GM19238 (cell line): ENCODE measurements at regions not wholly inside any gene's neighbourhood (a gene's known extent, or its start where the extent isn't known, plus 50 kb on each side); places are given as distances from the start of the nearest gene placed in this dataset.

ENCODE experiments used
- DNase-seq: peaks from one replicate; pipeline ENCODE4 v3.0.0; 2011; ENCODE audit warnings: low spot score; ENCODE audit not compliant: insufficient read length

- DNase-seq, result no peak
These were observed 290.0 kb upstream of the SALL3 start for GRCh38 chr18:78689606-78690005.

GRCh38 chr18:78692105-78692504 lies 287.5 kb upstream of the SALL3 start:
- no peak for DNase-seq

GRCh38 chr18:78693429-78693828 lies 286.2 kb upstream of the SALL3 start:
- no peak for DNase-seq

GRCh38 chr18:78696698-78697435 lies 282.8 kb upstream of the SALL3 start:
- no peak for DNase-seq

- no peak for DNase-seq
These were observed 282.2 kb upstream of the SALL3 start for GRCh38 chr18:78697446-78697845.

- no peak for DNase-seq
These were observed 280.7 kb upstream of the SALL3 start for GRCh38 chr18:78698914-78699313.

- DNase-seq, result no peak
These were observed 280.1 kb upstream of the SALL3 start for GRCh38 chr18:78699499-78699898.

- no peak for DNase-seq
These were observed 277.7 kb upstream of the SALL3 start for GRCh38 chr18:78701771-78702396.

- DNase-seq, result no peak
These were observed 276.3 kb upstream of the SALL3 start for GRCh38 chr18:78703291-78703690.

- DNase-seq, result no peak
These were observed 274.6 kb upstream of the SALL3 start for GRCh38 chr18:78704971-78705461.

GRCh38 chr18:78709261-78709809 lies 270.3 kb upstream of the SALL3 start:
- no peak for DNase-seq

- no peak for DNase-seq
These were observed 268.3 kb upstream of the SALL3 start for GRCh38 chr18:78711316-78711715.

- DNase-seq, result no peak
These were observed 267.6 kb upstream of the SALL3 start for GRCh38 chr18:78711971-78712370.

- no peak for DNase-seq
These were observed 266.5 kb upstream of the SALL3 start for GRCh38 chr18:78713069-78713468.

- no peak for DNase-seq
These were observed 265.9 kb upstream of the SALL3 start for GRCh38 chr18:78713726-78714125.

GRCh38 chr18:78716022-78716421 lies 263.6 kb upstream of the SALL3 start:
- DNase-seq, result no peak

GRCh38 chr18:78716581-78716980 lies 263.0 kb upstream of the SALL3 start:
- no peak for DNase-seq

- no peak for DNase-seq
These were observed 262.4 kb upstream of the SALL3 start for GRCh38 chr18:78717051-78717765.

- no peak for DNase-seq
These were observed 261.9 kb upstream of the SALL3 start for GRCh38 chr18:78717766-78718150.

GRCh38 chr18:78719821-78720220 lies 259.8 kb upstream of the SALL3 start:
- DNase-seq, result no peak

- DNase-seq, result no peak
These were observed 259.0 kb upstream of the SALL3 start for GRCh38 chr18:78720456-78721237.
